WTC11 (cell line): ENCODE measurements at regions not wholly inside any gene's neighbourhood (a gene's known extent, or its start where the extent isn't known, plus 50 kb on each side); places are given as distances from the start of the nearest gene placed in this dataset.

ENCODE experiments used
- FOXK1 ChIP-seq: sonication (generic); formaldehyde crosslinking; IDR thresholded peaks from 2 replicates; pipeline ENCODE4 v1.8.0; 2022; ENCODE audit warnings: mild to moderate bottlenecking, moderate library complexity, missing genetic modification reagents
- KAT7 ChIP-seq: sonication (generic); formaldehyde crosslinking; IDR thresholded peaks from 2 replicates; pipeline ENCODE4 v1.8.1; 2023; ENCODE audit warnings: missing genetic modification reagents, mild to moderate bottlenecking, borderline replicate concordance
- ZNF317 ChIP-seq: sonication (generic); formaldehyde crosslinking; IDR thresholded peaks from 2 replicates; pipeline ENCODE4 v1.8.1; 2023; ENCODE audit warnings: low read depth, mild to moderate bottlenecking, moderate library complexity, missing genetic modification reagents, borderline replicate concordance
- ZNF416 ChIP-seq: fragments of 250-450 bp; sonication (Bioruptor Pico); IDR thresholded peaks from 2 replicates; pipeline ENCODE4 v1.9.0; 2021; ENCODE audit warnings: mild to moderate bottlenecking, inconsistent platforms
- TF ChIP-seq, protein P1 (sequence below): fragments of 200-600 bp; IDR thresholded peaks from 2 replicates; pipeline ENCODE4 v1.8.0; 2022; ENCODE audit warnings: antibody characterized with exemption
- TF ChIP-seq, protein P2 (sequence below): sonication (generic); formaldehyde crosslinking; IDR thresholded peaks from 2 replicates; pipeline ENCODE4 v1.8.1; 2022; ENCODE audit warnings: low read depth, missing genetic modification reagents, borderline replicate concordance

DNA sequence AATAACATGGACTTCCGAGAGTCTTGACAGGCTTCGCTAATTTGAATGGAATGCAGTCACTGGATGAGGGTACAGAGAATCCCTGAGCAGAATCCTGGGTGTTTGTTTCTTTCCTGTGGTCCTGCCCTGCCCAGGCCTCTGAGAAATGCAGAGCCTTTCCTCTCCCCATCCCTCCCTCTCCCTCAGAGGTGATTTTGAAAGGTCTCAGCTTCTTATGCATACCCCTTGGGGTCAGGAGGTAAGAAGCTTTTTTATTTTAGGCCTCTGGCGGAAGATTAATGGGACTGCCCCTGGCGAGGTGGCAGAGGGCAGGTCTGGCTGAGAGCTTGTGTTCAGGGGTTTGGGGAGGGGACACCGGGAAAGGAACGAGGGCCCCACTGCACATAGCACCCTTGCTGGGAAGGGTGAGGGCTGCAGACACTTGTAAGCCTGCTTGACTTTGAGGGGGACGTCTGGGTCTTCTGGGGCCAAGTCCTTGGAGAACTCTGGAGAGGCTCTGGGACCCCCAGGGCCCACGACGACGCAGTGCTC, 116.5 kb upstream of the SLC45A1 start:
- TF ChIP-seq, protein P1, sequence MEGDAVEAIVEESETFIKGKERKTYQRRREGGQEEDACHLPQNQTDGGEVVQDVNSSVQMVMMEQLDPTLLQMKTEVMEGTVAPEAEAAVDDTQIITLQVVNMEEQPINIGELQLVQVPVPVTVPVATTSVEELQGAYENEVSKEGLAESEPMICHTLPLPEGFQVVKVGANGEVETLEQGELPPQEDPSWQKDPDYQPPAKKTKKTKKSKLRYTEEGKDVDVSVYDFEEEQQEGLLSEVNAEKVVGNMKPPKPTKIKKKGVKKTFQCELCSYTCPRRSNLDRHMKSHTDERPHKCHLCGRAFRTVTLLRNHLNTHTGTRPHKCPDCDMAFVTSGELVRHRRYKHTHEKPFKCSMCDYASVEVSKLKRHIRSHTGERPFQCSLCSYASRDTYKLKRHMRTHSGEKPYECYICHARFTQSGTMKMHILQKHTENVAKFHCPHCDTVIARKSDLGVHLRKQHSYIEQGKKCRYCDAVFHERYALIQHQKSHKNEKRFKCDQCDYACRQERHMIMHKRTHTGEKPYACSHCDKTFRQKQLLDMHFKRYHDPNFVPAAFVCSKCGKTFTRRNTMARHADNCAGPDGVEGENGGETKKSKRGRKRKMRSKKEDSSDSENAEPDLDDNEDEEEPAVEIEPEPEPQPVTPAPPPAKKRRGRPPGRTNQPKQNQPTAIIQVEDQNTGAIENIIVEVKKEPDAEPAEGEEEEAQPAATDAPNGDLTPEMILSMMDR, result no peak
- TF ChIP-seq FOXK1 (CRISPR knock-in tag) (no peak), ZNF317 (no peak), ZNF416 (no peak), KAT7 (CRISPR knock-in tag) (no peak)
- TF ChIP-seq, protein P2, sequence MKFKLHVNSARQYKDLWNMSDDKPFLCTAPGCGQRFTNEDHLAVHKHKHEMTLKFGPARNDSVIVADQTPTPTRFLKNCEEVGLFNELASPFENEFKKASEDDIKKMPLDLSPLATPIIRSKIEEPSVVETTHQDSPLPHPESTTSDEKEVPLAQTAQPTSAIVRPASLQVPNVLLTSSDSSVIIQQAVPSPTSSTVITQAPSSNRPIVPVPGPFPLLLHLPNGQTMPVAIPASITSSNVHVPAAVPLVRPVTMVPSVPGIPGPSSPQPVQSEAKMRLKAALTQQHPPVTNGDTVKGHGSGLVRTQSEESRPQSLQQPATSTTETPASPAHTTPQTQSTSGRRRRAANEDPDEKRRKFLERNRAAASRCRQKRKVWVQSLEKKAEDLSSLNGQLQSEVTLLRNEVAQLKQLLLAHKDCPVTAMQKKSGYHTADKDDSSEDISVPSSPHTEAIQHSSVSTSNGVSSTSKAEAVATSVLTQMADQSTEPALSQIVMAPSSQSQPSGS (CRISPR knock-in tag), result no peak
